ENCODE measurements at regions not wholly inside any gene's neighbourhood (a gene's known extent, or its start where the extent isn't known, plus 50 kb on each side); places are given as distances from the start of the nearest gene placed in this dataset.
"Not testable (repeated sequence)": the region's sequence is repeated elsewhere in the genome, so short reads cannot be mapped to it uniquely, and the experiment has no call there.

GRCh38 chr1:101484689-101485338 lies 248.0 kb downstream of the S1PR1 start:
- Histone ChIP-seq H3K4me1 (ENCODE audit: control insufficient read depth in 2 of 3, insufficient read depth in 2 of 3, low read depth in 1 of 3, low read length in 3 of 3) (no peaks in the 10 kb centered on the region), H3K9me3 (ENCODE audit: control insufficient read depth in 2 of 3, insufficient read depth in 1 of 3, low read length in 3 of 3) (peaks cover 0 to 6% (median 0%) of the 10 kb centered on the region in 3 donors), H3K36me3 (ENCODE audit: control insufficient read depth in 2 of 3, insufficient read depth in 3 of 3, low read length in 3 of 3) (no peaks in the 10 kb centered on the region), H3K4me3 (ENCODE audit: low read length in 3 of 3) (no peak overlapping the region), H3K9ac (ENCODE audit: low read length in 3 of 3) (no peak overlapping the region), H3K27me3 (ENCODE audit: control insufficient read depth, insufficient read depth, low read length) (no peaks in the 10 kb centered on the region), H3K27ac (ENCODE audit: low read depth in 2 of 2, low read length in 2 of 2) (no peak overlapping the region)
- intact Hi-C loops (cut with DNase I), result no loop called here
- TF ChIP-seq CTCF (IDR thresholded peaks at IDR 0.05; ENCODE audit: borderline replicate concordance, extremely low read depth, insufficient read depth), result no peak
- peak in 3 of 5 donors; percentile 20 to 84 (median 34) for DNase-seq
- no peak for FAIRE-seq

GRCh38 chr1:101485712-101486111 lies 248.9 kb downstream of the S1PR1 start:
- Histone ChIP-seq H3K27ac (ENCODE audit: low read depth in 2 of 2, low read length in 2 of 2) (no peak overlapping the region), H3K9me3 (ENCODE audit: control insufficient read depth in 2 of 3, insufficient read depth in 1 of 3, low read length in 3 of 3) (peaks cover 0 to 6% (median 0%) of the 10 kb centered on the region in 3 donors), H3K27me3 (ENCODE audit: control insufficient read depth, insufficient read depth, low read length) (no peaks in the 10 kb centered on the region), H3K4me3 (ENCODE audit: low read length in 3 of 3) (no peak overlapping the region), H3K36me3 (ENCODE audit: control insufficient read depth in 2 of 3, insufficient read depth in 3 of 3, low read length in 3 of 3) (no peaks in the 10 kb centered on the region), H3K4me1 (ENCODE audit: control insufficient read depth in 2 of 3, insufficient read depth in 2 of 3, low read depth in 1 of 3, low read length in 3 of 3) (no peaks in the 10 kb centered on the region), H3K9ac (ENCODE audit: low read length in 3 of 3) (no peak overlapping the region)
- intact Hi-C loops (cut with DNase I), result no loop called here
- FAIRE-seq (no peak), DNase-seq (no peak)
- TF ChIP-seq CTCF (IDR thresholded peaks at IDR 0.05; ENCODE audit: borderline replicate concordance, extremely low read depth, insufficient read depth), result no peak

GRCh38 chr1:101492144-101492543 lies 255.3 kb downstream of the S1PR1 start:
- FAIRE-seq; H3K36me3 ChIP-seq (ENCODE audit: control insufficient read depth in 2 of 3, insufficient read depth in 3 of 3, low read length in 3 of 3): not testable (repeated sequence)

GRCh38 chr1:101493920-101494319 lies 257.1 kb downstream of the S1PR1 start:
- DNase-seq; H3K27ac ChIP-seq (ENCODE audit: low read depth in 2 of 2, low read length in 2 of 2); H3K4me3 ChIP-seq (ENCODE audit: low read length in 3 of 3); H3K9ac ChIP-seq (ENCODE audit: low read length in 3 of 3); H3K27me3 ChIP-seq (ENCODE audit: control insufficient read depth, insufficient read depth, low read length); H3K9me3 ChIP-seq (ENCODE audit: control insufficient read depth in 2 of 3, insufficient read depth in 1 of 3, low read length in 3 of 3); H3K4me1 ChIP-seq (ENCODE audit: control insufficient read depth in 2 of 3, insufficient read depth in 2 of 3, low read depth in 1 of 3, low read length in 3 of 3); intact Hi-C loops (cut with DNase I); FAIRE-seq; H3K36me3 ChIP-seq (ENCODE audit: control insufficient read depth in 2 of 3, insufficient read depth in 3 of 3, low read length in 3 of 3): not testable (repeated sequence)

More at GRCh38 chr1:101492144-101492543, 255.3 kb downstream of the S1PR1 start:
- DNase-seq; H3K4me1 ChIP-seq (ENCODE audit: control insufficient read depth in 2 of 3, insufficient read depth in 2 of 3, low read depth in 1 of 3, low read length in 3 of 3); H3K9ac ChIP-seq (ENCODE audit: low read length in 3 of 3); intact Hi-C loops (cut with DNase I); H3K27ac ChIP-seq (ENCODE audit: low read depth in 2 of 2, low read length in 2 of 2); H3K27me3 ChIP-seq (ENCODE audit: control insufficient read depth, insufficient read depth, low read length); H3K4me3 ChIP-seq (ENCODE audit: low read length in 3 of 3); H3K9me3 ChIP-seq (ENCODE audit: control insufficient read depth in 2 of 3, insufficient read depth in 1 of 3, low read length in 3 of 3): not testable (repeated sequence)
